Dendritic cell treated with granulocyte-macrophage colony-stimulating factor and Interleukin-4, amounts not matched to agents 40 ng/mL and 50 ng/mL, for 4 days (primary cell): ENCODE measurements at regions not wholly inside any gene's neighbourhood (a gene's known extent, or its start where the extent isn't known, plus 50 kb on each side); places are given as distances from the start of the nearest gene placed in this dataset.

Source experiments
- H3K27ac Mint-ChIP-seq: one replicate; pipeline ENCODE4 v1.8.0; 2022; ENCODE audit warnings: mild to moderate bottlenecking, mixed read lengths
- H3K27me3 Mint-ChIP-seq: one replicate; pipeline ENCODE4 v1.8.0; 2022; ENCODE audit warnings: mild to moderate bottlenecking, mixed read lengths
- H3K36me3 Mint-ChIP-seq: one replicate; pipeline ENCODE4 v1.8.0; 2022; ENCODE audit warnings: low read depth, mixed read lengths
- H3K4me1 Mint-ChIP-seq: one replicate; pipeline ENCODE4 v1.8.0; 2022; ENCODE audit warnings: low read depth, mixed read lengths
- H3K4me3 Mint-ChIP-seq: one replicate; pipeline ENCODE4 v1.8.0; 2022; ENCODE audit warnings: mild to moderate bottlenecking, moderate library complexity, mixed read lengths
- H3K9me3 Mint-ChIP-seq: one replicate; pipeline ENCODE4 v1.8.0; 2022; ENCODE audit warnings: mixed read lengths
- intact Hi-C: fragments of 100-400 bp; cut with micrococcal nuclease; formaldehyde crosslinking; loops from one replicate; pipeline ENCODE4 v1.15.0; 2022

DNA sequence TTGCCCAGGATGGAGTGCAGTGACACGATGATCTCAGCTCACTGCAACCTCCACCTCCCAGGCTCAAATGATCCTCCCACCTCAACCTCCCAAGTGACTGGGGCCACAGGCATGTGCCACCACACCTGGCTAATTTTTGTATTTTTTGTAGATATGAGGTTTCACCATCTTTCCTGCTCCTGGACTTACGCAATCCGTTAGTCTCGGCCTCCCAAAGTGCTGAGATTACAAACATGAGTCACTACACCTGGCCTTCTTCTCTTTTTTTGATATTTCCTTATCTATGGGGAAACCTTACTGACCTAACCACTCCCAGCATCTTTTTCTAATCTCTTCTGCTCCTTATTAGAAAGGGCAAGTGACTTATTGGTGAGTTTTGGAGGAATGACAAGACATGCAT lies 121.7 kb upstream of the CHORDC1 start:
- H3K36me3 Mint-ChIP-seq, result no peaks in the 10 kb centered on the region
- H3K4me1 Mint-ChIP-seq, result peaks cover 23% of the 10 kb centered on the region
- no peaks in the 10 kb centered on the region for H3K9me3 Mint-ChIP-seq
- no peak overlapping the region for H3K4me3 Mint-ChIP-seq
- H3K27me3 Mint-ChIP-seq, result no peaks in the 10 kb centered on the region
- intact Hi-C loops, result no loop called here
- H3K27ac Mint-ChIP-seq, result peak overlapping the region; percentile 73

DNA sequence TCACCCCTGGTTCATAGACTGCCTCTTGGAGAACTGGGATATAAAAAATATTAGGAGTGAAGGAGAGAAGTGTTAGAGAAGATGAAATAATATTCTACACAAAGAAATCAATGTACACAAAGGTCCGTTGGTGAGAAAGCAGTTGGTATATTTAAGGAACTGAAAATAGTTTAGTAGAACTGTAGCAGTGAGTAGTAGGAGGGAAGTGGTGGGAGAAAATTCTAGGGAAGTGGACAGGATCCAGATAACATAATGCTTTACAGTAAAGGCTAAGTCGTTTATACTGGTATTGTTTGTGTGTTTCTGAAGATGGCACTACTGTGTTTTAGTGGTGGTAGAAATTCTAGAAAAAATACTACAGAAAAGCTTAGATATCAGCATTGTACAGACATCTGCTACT lies 120.8 kb upstream of the CHORDC1 start:
- Mint-ChIP-seq H3K4me3 (no peak overlapping the region), H3K4me1 (peaks cover 23% of the 10 kb centered on the region), H3K36me3 (no peaks in the 10 kb centered on the region), H3K27me3 (no peaks in the 10 kb centered on the region), H3K27ac (peak overlapping the region; percentile 73), H3K9me3 (no peaks in the 10 kb centered on the region)
- intact Hi-C loops, result no loop called here

GRCh38 chr11:90341986-90342385 lies 119.1 kb upstream of the CHORDC1 start:
- intact Hi-C loops, result no loop called here
- H3K36me3 Mint-ChIP-seq, result no peaks in the 10 kb centered on the region
- H3K4me3 Mint-ChIP-seq, result no peak overlapping the region
- H3K9me3 Mint-ChIP-seq, result no peaks in the 10 kb centered on the region
- peaks cover 23% of the 10 kb centered on the region for H3K4me1 Mint-ChIP-seq
- H3K27me3 Mint-ChIP-seq, result no peaks in the 10 kb centered on the region
- H3K27ac Mint-ChIP-seq, result no peak overlapping the region

DNA sequence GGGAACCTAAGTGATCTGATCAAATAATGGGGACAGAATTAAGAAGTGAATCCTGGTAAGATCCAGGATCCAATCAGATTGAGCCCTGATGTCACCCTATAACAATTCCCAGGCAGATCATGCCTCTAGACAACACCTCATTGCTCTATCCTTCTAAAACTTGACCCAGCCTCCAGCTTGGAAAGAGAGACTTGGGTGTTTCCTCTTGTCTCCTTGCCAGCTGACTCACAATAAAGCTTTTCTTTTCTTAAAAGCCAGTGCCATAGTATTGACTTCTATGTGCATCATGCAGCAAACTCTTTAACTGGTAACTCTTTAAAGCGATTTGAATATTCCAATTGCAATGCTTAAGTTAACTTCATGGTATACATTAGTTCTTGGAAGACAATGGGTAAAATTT lies 109.6 kb upstream of the CHORDC1 start:
- intact Hi-C loops, result no loop called here
- H3K9me3 Mint-ChIP-seq, result no peaks in the 10 kb centered on the region

GRCh38 chr11:90330632-90331031 lies 107.8 kb upstream of the CHORDC1 start:
- intact Hi-C loops, result no loop called here
- no peaks in the 10 kb centered on the region for H3K9me3 Mint-ChIP-seq
- H3K4me1 Mint-ChIP-seq, result peaks cover 5% of the 10 kb centered on the region
- H3K27me3 Mint-ChIP-seq, result no peaks in the 10 kb centered on the region
- H3K36me3 Mint-ChIP-seq, result no peaks in the 10 kb centered on the region
- H3K27ac Mint-ChIP-seq, result no peak overlapping the region
- no peak overlapping the region for H3K4me3 Mint-ChIP-seq

More for the DNA sequence above, 109.6 kb upstream of the CHORDC1 start:
- no peaks in the 10 kb centered on the region for H3K36me3 Mint-ChIP-seq
- H3K4me1 Mint-ChIP-seq, result peaks cover 5% of the 10 kb centered on the region
- H3K4me3 Mint-ChIP-seq, result no peak overlapping the region
- peaks cover 3% of the 10 kb centered on the region for H3K27me3 Mint-ChIP-seq
- H3K27ac Mint-ChIP-seq, result no peak overlapping the region

DNA sequence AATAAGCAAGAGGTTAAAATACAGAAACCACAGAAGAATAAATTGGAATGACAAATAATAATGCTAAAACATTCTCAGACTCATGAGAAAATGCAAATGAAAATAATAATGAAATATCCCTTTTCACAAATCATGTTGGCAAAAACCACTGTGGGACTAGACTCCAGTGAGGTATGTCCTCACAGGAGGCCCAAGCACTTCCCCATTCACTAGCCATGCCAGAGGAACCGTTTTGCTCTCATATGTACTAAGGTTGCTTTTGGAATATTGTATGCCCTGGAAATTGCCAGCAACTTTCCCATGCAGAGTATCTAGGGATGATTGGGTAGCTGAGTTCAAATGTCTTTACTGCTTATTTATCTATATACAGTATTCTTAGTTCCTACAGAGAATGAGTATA lies 106.2 kb upstream of the CHORDC1 start:
- no peak overlapping the region for H3K4me3 Mint-ChIP-seq
- no peaks in the 10 kb centered on the region for H3K27me3 Mint-ChIP-seq
- H3K27ac Mint-ChIP-seq, result no peak overlapping the region
- peaks cover 5% of the 10 kb centered on the region for H3K4me1 Mint-ChIP-seq
- intact Hi-C loops, result no loop called here
- H3K36me3 Mint-ChIP-seq, result no peaks in the 10 kb centered on the region
- peaks cover 3% of the 10 kb centered on the region for H3K9me3 Mint-ChIP-seq

DNA sequence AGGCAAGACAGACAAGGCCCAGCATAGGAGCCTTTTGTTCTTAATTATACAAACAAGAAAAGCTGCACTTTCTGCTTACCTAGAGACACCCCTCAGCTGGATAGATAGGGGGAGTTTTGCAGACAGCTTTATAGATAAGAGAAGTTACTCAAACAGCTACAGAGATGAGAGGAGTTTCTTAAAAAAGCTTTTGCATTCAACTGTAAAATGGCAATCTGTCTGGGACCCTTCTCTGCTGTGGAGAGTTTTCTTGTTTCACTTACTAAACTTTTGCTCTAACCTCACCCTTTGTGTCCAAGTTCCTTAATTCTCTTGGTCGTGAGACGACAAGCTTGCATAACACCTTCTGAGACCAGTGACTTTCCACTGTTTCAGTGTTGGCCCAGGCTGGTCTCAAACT lies 103.8 kb upstream of the CHORDC1 start:
- peaks cover 5% of the 10 kb centered on the region for H3K4me1 Mint-ChIP-seq
- no peak overlapping the region for H3K27ac Mint-ChIP-seq
- H3K4me3 Mint-ChIP-seq, result no peak overlapping the region

DNA sequence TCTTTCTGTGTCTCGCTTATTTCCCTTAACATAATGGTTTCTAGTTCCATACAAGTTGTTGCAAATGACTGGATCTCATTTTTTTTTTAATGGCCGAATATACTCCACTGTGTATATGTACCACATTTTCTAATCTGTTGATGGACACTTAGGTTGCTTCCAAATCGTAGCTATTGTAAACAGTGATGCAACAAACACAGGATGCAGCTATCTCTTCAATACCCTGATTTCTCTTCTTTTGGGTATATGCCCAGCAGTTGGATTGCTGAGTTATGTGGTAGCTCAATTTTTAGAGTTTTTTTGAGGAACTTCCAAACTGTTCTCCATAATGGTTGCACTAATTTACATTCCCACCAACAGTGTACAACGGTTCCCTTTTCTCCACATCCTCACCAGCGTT lies 100.4 kb upstream of the CHORDC1 start:
- intact Hi-C loops, result no loop called here
- H3K9me3 Mint-ChIP-seq, result peaks cover 21% of the 10 kb centered on the region
- no peaks in the 10 kb centered on the region for H3K36me3 Mint-ChIP-seq
- H3K27ac Mint-ChIP-seq, result no peak overlapping the region
- no peak overlapping the region for H3K4me3 Mint-ChIP-seq
- no peaks in the 10 kb centered on the region for H3K4me1 Mint-ChIP-seq
- H3K27me3 Mint-ChIP-seq, result no peaks in the 10 kb centered on the region

More for the DNA sequence above, 103.8 kb upstream of the CHORDC1 start:
- H3K9me3 Mint-ChIP-seq, result peaks cover 21% of the 10 kb centered on the region
- H3K36me3 Mint-ChIP-seq, result no peaks in the 10 kb centered on the region
- intact Hi-C loops, result no loop called here
- H3K27me3 Mint-ChIP-seq, result no peaks in the 10 kb centered on the region

- Mint-ChIP-seq H3K4me3 (no peak overlapping the region), H3K27me3 (no peaks in the 10 kb centered on the region), H3K27ac (no peak overlapping the region), H3K36me3 (no peaks in the 10 kb centered on the region), H3K9me3 (peaks cover 21% of the 10 kb centered on the region), H3K4me1 (no peaks in the 10 kb centered on the region)
- intact Hi-C loops, result no loop called here
Measured at GRCh38 chr11:90321018-90321417, 98.2 kb upstream of the CHORDC1 start.

GRCh38 chr11:90318651-90319050 lies 95.8 kb upstream of the CHORDC1 start:
- Mint-ChIP-seq H3K27me3 (no peaks in the 10 kb centered on the region), H3K4me1 (no peaks in the 10 kb centered on the region), H3K36me3 (no peaks in the 10 kb centered on the region), H3K4me3 (no peak overlapping the region), H3K27ac (no peak overlapping the region), H3K9me3 (peaks cover 14% of the 10 kb centered on the region)
- intact Hi-C loops, result loop anchor here (10.0 kb wide), 1 partner anchor 56 kb away; no protein-coding TSS in a partner anchor

- no peaks in the 10 kb centered on the region for H3K9me3 Mint-ChIP-seq
- intact Hi-C loops, result loop anchor here (10.0 kb wide), 1 partner anchor 65 kb away; no protein-coding TSS in a partner anchor
- H3K4me3 Mint-ChIP-seq, result no peak overlapping the region
- H3K27ac Mint-ChIP-seq, result no peak overlapping the region
- no peaks in the 10 kb centered on the region for H3K27me3 Mint-ChIP-seq
- no peaks in the 10 kb centered on the region for H3K36me3 Mint-ChIP-seq
- H3K4me1 Mint-ChIP-seq, result no peaks in the 10 kb centered on the region
Measured at GRCh38 chr11:90310210-90310609, 87.4 kb upstream of the CHORDC1 start.

DNA sequence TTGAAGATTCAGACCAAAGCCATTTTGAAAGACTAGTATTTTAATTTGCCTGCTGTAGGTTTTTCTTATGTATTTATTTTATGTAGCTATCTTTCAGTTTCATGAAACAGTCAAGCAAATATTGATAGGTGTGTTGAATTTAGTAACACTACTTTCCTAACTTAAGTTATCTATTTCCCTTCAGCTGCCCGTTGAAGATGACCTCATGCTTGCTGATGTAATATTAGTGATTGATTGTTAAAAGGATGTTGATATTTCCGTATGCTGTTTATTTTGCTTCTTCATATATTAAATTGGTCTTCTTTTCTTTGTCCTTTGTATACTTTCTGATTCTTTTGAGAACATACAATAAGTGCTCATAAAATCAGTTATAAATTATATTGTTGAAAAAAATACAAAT lies 86.8 kb upstream of the CHORDC1 start:
- Mint-ChIP-seq H3K4me3 (no peak overlapping the region), H3K4me1 (no peaks in the 10 kb centered on the region), H3K27ac (no peak overlapping the region), H3K36me3 (no peaks in the 10 kb centered on the region), H3K9me3 (no peaks in the 10 kb centered on the region), H3K27me3 (no peaks in the 10 kb centered on the region)
- intact Hi-C loops, result loop anchor here (10.0 kb wide), 1 partner anchor 65 kb away; no protein-coding TSS in a partner anchor

- Mint-ChIP-seq H3K27ac (no peak overlapping the region), H3K36me3 (no peaks in the 10 kb centered on the region), H3K9me3 (peaks cover 8% of the 10 kb centered on the region), H3K4me3 (no peak overlapping the region), H3K27me3 (no peaks in the 10 kb centered on the region), H3K4me1 (no peaks in the 10 kb centered on the region)
- intact Hi-C loops, result no loop called here
Measured at GRCh38 chr11:90294526-90294925, 71.7 kb upstream of the CHORDC1 start.

GRCh38 chr11:90294091-90294490 lies 71.2 kb upstream of the CHORDC1 start:
- Mint-ChIP-seq H3K27ac (no peak overlapping the region), H3K4me3 (no peak overlapping the region), H3K4me1 (no peaks in the 10 kb centered on the region), H3K27me3 (no peaks in the 10 kb centered on the region), H3K9me3 (peaks cover 8% of the 10 kb centered on the region), H3K36me3 (no peaks in the 10 kb centered on the region)
- intact Hi-C loops, result no loop called here

GRCh38 chr11:90288212-90288821 lies 65.5 kb upstream of the CHORDC1 start:
- Mint-ChIP-seq H3K4me3 (no peak overlapping the region), H3K9me3 (no peaks in the 10 kb centered on the region), H3K27ac (no peak overlapping the region), H3K4me1 (peaks cover 4% of the 10 kb centered on the region), H3K27me3 (no peaks in the 10 kb centered on the region), H3K36me3 (no peaks in the 10 kb centered on the region)
- intact Hi-C loops, result loop anchor here (1.0 to 5.0 kb wide), 2 partner anchors 147 to 169 kb away; no protein-coding TSS in a partner anchor
